H4 (cell line): ENCODE measurements at regions not wholly inside any gene's neighbourhood (a gene's known extent, or its start where the extent isn't known, plus 50 kb on each side); places are given as distances from the start of the nearest gene placed in this dataset.
A peak's percentile ranks its signal among the peaks of the same experiment; 100 is the strongest.
"Not testable (repeated sequence)": the region's sequence is repeated elsewhere in the genome, so short reads cannot be mapped to it uniquely, and the experiment has no call there.

Experiments
- DNase-seq: peaks from one replicate; pipeline ENCODE4 v3.0.0-alpha.2; 2015; ENCODE audit warnings: low spot score

- no peak for DNase-seq
These were observed 174.9 kb downstream of the ETAA1 start for GRCh38 chr2:67571785-67572718.

GRCh38 chr2:67572721-67573435 is 175.7 kb downstream of the ETAA1 start:
- no peak for DNase-seq

GRCh38 chr2:67574230-67574629 is 177.1 kb downstream of the ETAA1 start:
- peak; percentile 20 for DNase-seq

- no peak for DNase-seq
These were observed 179.1 kb downstream of the ETAA1 start for GRCh38 chr2:67576226-67576625.

GRCh38 chr2:67576991-67577390 is 179.9 kb downstream of the ETAA1 start:
- no peak for DNase-seq

GRCh38 chr2:67579216-67579615 is 182.1 kb downstream of the ETAA1 start:
- DNase-seq = no peak

GRCh38 chr2:67579806-67580205 is 182.7 kb downstream of the ETAA1 start:
- no peak for DNase-seq

- DNase-seq = peak; percentile 20
These were observed 184.6 kb downstream of the ETAA1 start for GRCh38 chr2:67581751-67582150.

- DNase-seq = no peak
These were observed 186.1 kb downstream of the ETAA1 start for GRCh38 chr2:67583185-67583584.

- no peak for DNase-seq
These were observed 188.3 kb downstream of the ETAA1 start for GRCh38 chr2:67585400-67585799.

- not testable (repeated sequence) for DNase-seq
These were observed 192.0 kb downstream of the ETAA1 start for GRCh38 chr2:67589121-67589520.

GRCh38 chr2:67594522-67594921 is 197.4 kb downstream of the ETAA1 start:
- DNase-seq = not testable (repeated sequence)

GRCh38 chr2:67596871-67597270 is 199.7 kb downstream of the ETAA1 start:
- no peak for DNase-seq

GRCh38 chr2:67599561-67599960 is 202.4 kb downstream of the ETAA1 start:
- DNase-seq = no peak

- DNase-seq = peak; percentile 87
These were observed 203.2 kb downstream of the ETAA1 start for GRCh38 chr2:67600222-67600871.

- peak; percentile 43 for DNase-seq
These were observed 203.8 kb downstream of the ETAA1 start for GRCh38 chr2:67600946-67601345.

GRCh38 chr2:67604360-67604759 is 207.2 kb downstream of the ETAA1 start:
- DNase-seq = no peak

GRCh38 chr2:67612576-67613042 is 215.5 kb downstream of the ETAA1 start:
- DNase-seq = no peak

GRCh38 chr2:67613227-67613626 is 216.1 kb downstream of the ETAA1 start:
- no peak for DNase-seq

GRCh38 chr2:67614454-67614853 is 217.3 kb downstream of the ETAA1 start:
- no peak for DNase-seq

- no peak for DNase-seq
These were observed 219.6 kb downstream of the ETAA1 start for GRCh38 chr2:67616749-67617148.

- DNase-seq = no peak
These were observed 222.1 kb downstream of the ETAA1 start for GRCh38 chr2:67619204-67619603.
